ENCODE measurements at regions not wholly inside any gene's neighbourhood (a gene's known extent, or its start where the extent isn't known, plus 50 kb on each side); places are given as distances from the start of the nearest gene placed in this dataset.

GRCh38 chr22:20655623-20656022 is 118.3 kb upstream of the SERPIND1 start:
- peaks cover 0 to 4% (median 0%) of the 10 kb centered on the region in 5 donors for H3K4me1 ChIP-seq (ENCODE audit: control insufficient read depth in 5 of 5, insufficient read depth in 5 of 5, low read length in 5 of 5)
- no peak overlapping the region for H3K4me3 ChIP-seq
- DNase-seq (no peak), ATAC-seq (ENCODE audit: insufficient read depth, low FRiP score) (no peak)
- peaks cover 0 to 7% (median 0%) of the 10 kb centered on the region in 3 donors for H3K27me3 ChIP-seq (ENCODE audit: control insufficient read depth in 3 of 3, insufficient read depth in 3 of 3, low read length in 2 of 3)
- no peak overlapping the region for H3K27ac ChIP-seq (ENCODE audit: low read depth in 1 of 2, low read length in 1 of 2)
- no peak overlapping the region for H3K9ac ChIP-seq (ENCODE audit: insufficient read depth in 1 of 2, low read length in 2 of 2)
- H3K36me3 ChIP-seq (ENCODE audit: control insufficient read depth in 4 of 4, insufficient read depth in 4 of 4, low read length in 4 of 4): no peaks in the 10 kb centered on the region
- no peaks in the 10 kb centered on the region for H3K9me3 ChIP-seq (ENCODE audit: control insufficient read depth in 4 of 4, insufficient read depth in 3 of 4, low read length in 3 of 4)
- TF ChIP-seq CTCF (IDR thresholded peaks at IDR 0.05; ENCODE audit: control extremely low read depth, extremely low read depth): no peak

DNA sequence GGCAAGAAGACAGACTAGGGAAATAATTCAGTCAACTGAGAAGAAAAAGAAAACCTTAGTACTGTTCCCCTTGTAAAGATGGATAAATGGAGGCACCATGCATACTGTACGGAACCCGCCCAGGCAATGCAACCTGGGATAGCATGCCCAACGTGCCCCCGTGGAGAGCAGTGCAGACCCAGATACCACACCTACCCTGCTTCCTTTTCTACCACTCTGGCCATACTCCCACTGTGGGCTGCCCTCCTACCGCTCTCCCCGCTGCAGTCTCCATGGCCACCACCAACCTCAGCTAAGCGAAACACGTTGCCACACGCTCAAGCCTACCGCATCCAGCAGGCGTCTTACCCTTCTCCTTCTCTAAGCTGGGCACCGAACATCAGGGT is 117.4 kb upstream of the SERPIND1 start:
- Histone ChIP-seq H3K36me3 (ENCODE audit: control insufficient read depth in 4 of 4, insufficient read depth in 4 of 4, low read length in 4 of 4) (no peaks in the 10 kb centered on the region), H3K27me3 (ENCODE audit: control insufficient read depth in 3 of 3, insufficient read depth in 3 of 3, low read length in 2 of 3) (peaks cover 0 to 7% (median 0%) of the 10 kb centered on the region in 3 donors), H3K9ac (ENCODE audit: insufficient read depth in 1 of 2, low read length in 2 of 2) (no peak overlapping the region), H3K27ac (ENCODE audit: low read depth in 1 of 2, low read length in 1 of 2) (no peak overlapping the region), H3K4me1 (ENCODE audit: control insufficient read depth in 5 of 5, insufficient read depth in 5 of 5, low read length in 5 of 5) (peaks cover 0 to 4% (median 0%) of the 10 kb centered on the region in 5 donors), H3K4me3 (no peak overlapping the region), H3K9me3 (ENCODE audit: control insufficient read depth in 4 of 4, insufficient read depth in 3 of 4, low read length in 3 of 4) (no peaks in the 10 kb centered on the region)
- ATAC-seq (ENCODE audit: insufficient read depth, low FRiP score) (no peak), DNase-seq (no peak)
- no peak for TF ChIP-seq CTCF (IDR thresholded peaks at IDR 0.05; ENCODE audit: control extremely low read depth, extremely low read depth)
- 93 to 94% methylated on average over 12 of the region's 12 CpGs for WGBS, 2 donors

- TF ChIP-seq CTCF (IDR thresholded peaks at IDR 0.05; ENCODE audit: control extremely low read depth, extremely low read depth): no peak
- Histone ChIP-seq H3K27ac (ENCODE audit: low read depth in 1 of 2, low read length in 1 of 2) (no peak overlapping the region), H3K36me3 (ENCODE audit: control insufficient read depth in 4 of 4, insufficient read depth in 4 of 4, low read length in 4 of 4) (no peaks in the 10 kb centered on the region), H3K4me1 (ENCODE audit: control insufficient read depth in 5 of 5, insufficient read depth in 5 of 5, low read length in 5 of 5) (peaks cover 0 to 4% (median 0%) of the 10 kb centered on the region in 5 donors), H3K9ac (ENCODE audit: insufficient read depth in 1 of 2, low read length in 2 of 2) (no peak overlapping the region), H3K27me3 (ENCODE audit: control insufficient read depth in 3 of 3, insufficient read depth in 3 of 3, low read length in 2 of 3) (peaks cover 0 to 7% (median 0%) of the 10 kb centered on the region in 3 donors), H3K4me3 (no peak overlapping the region), H3K9me3 (ENCODE audit: control insufficient read depth in 4 of 4, insufficient read depth in 3 of 4, low read length in 3 of 4) (no peaks in the 10 kb centered on the region)
- no peak for DNase-seq
- ATAC-seq (ENCODE audit: insufficient read depth, low FRiP score): no peak
- WGBS, 2 donors: 87 to 88% methylated on average over 17 of the region's 17 CpGs
These were observed 116.7 kb upstream of the SERPIND1 start for GRCh38 chr22:20656902-20657836.

All from lung (tissue), 11 donors.